ENCODE measurements at regions not wholly inside any gene's neighbourhood (a gene's known extent, or its start where the extent isn't known, plus 50 kb on each side); places are given as distances from the start of the nearest gene placed in this dataset.

DNA sequence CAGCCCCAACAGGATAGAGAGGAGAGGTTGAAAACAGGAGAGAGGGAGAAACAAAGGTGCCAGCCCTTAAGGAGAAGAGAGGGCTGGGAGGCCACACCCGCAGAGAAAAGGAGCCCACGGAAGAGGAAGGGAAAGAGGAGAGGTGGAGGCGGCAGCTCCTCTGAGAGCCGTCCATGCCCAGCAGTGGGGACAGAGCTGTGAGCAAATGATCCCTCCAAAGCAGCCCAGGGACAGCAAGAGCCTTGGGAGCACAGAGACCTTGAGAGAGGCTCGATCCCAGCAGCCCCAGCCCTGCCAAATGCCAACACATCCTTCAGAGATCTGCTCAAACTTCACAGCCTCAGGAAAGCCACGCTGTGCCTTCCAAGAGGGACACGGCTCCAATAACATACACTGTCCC is 66.7 kb upstream of the CORO2B start:
- TF ChIP-seq, protein P1, sequence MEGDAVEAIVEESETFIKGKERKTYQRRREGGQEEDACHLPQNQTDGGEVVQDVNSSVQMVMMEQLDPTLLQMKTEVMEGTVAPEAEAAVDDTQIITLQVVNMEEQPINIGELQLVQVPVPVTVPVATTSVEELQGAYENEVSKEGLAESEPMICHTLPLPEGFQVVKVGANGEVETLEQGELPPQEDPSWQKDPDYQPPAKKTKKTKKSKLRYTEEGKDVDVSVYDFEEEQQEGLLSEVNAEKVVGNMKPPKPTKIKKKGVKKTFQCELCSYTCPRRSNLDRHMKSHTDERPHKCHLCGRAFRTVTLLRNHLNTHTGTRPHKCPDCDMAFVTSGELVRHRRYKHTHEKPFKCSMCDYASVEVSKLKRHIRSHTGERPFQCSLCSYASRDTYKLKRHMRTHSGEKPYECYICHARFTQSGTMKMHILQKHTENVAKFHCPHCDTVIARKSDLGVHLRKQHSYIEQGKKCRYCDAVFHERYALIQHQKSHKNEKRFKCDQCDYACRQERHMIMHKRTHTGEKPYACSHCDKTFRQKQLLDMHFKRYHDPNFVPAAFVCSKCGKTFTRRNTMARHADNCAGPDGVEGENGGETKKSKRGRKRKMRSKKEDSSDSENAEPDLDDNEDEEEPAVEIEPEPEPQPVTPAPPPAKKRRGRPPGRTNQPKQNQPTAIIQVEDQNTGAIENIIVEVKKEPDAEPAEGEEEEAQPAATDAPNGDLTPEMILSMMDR (conservative IDR thresholded peaks at IDR 0.05 in 1 of 2, IDR thresholded peaks at IDR 0.05 in 1 of 2; ENCODE audit: extremely low read depth in 1 of 2, insufficient read depth in 1 of 2, low read depth in 1 of 2, low read length in 2 of 2): no peak
- no peak for TF ChIP-seq EZH2 (IDR thresholded peaks at IDR 0.05; ENCODE audit: borderline replicate concordance, low read length)
